HCT116 (cell line): ENCODE measurements at regions not wholly inside any gene's neighbourhood (a gene's known extent, or its start where the extent isn't known, plus 50 kb on each side); places are given as distances from the start of the nearest gene placed in this dataset.

Experiments used
- ATAC-seq: fragments of 200-7000 bp; cut with Tn5 transposase; 2 replicates; pipeline ENCODE4 v1.9.1; 2020; ENCODE audit warnings: mild to moderate bottlenecking, moderate library complexity
- BruUV-seq: library from RNA; stranded (reverse); fragments of 400-500 nt; replicated peaks from 2 replicates; lab custom pipeline; 2021; lab: Mats Ljungman, UMichigan
- CTCF ChIA-PET: fragments of 300-600 bp; sonication (Branson Sonifier 250); formaldehyde crosslinking; loops from one replicate; lab custom pipeline; 2021; ENCODE audit warnings: antibody characterized with exemption; lab: Charles Lee
- POLR2A ChIA-PET: fragments of 300-600, 350-600 bp; sonication (Branson Sonifier 250); formaldehyde crosslinking; loops from one replicate; lab custom pipeline; 2021; ENCODE audit warnings: antibody characterized with exemption; lab: Charles Lee
- RAD21 ChIA-PET, 2 experiments: fragments of 300-600 bp; sonication (Branson Sonifier 250); formaldehyde crosslinking; loops; one replicate each; lab custom pipeline; 2023; ENCODE audit warnings: low total read pairs in 2 of 2; ENCODE audit not compliant: uncharacterized antibody in 2 of 2, unreplicated experiment in 2 of 2, low non-redundant PET in 1 of 2; lab: Charles Lee
- DNase-seq: peaks from one replicate; pipeline ENCODE4 v3.0.0-alpha.2; 2010; ENCODE audit warnings: low read depth, low spot score
- H2AFZ ChIP-seq: fragments of 200-600 bp; shearing (Covaris generic), sonication (generic); 2 replicates; pipeline ENCODE4 v1.6.1; 2017; ENCODE audit warnings: low read depth, mixed run types, mixed read lengths, antibody characterized with exemption, low read length; ENCODE audit not compliant: poor library complexity, severe bottlenecking
- H3K27ac ChIP-seq: 2 replicates; pipeline ENCODE4 v1.5.1; 2012; ENCODE audit warnings: low read depth, low read length
- H3K27me3 ChIP-seq: fragments of 200-600 bp; sonication (generic); 2 replicates; pipeline ENCODE4 v1.6.1; 2016; ENCODE audit warnings: mixed run types, low read length, mixed read lengths; ENCODE audit not compliant: insufficient read depth
- H3K36me3 ChIP-seq, 2 experiments: fragments of 200-500 bp in 1 of 2; fragments of 200-600 bp in 1 of 2; sonication (Bioruptor generic) in 1 of 2; sonication (generic) in 1 of 2; 2 replicates each; pipeline versions ENCODE4 v1.5.1 to v1.6.1; 2014 to 2016; ENCODE audit warnings: low read length in 2 of 2, inconsistent platforms in 1 of 2, mixed read lengths in 1 of 2, mixed run types in 1 of 2; ENCODE audit not compliant: insufficient read depth in 2 of 2, control insufficient read depth in 1 of 2
- H3K4me1 ChIP-seq, 2 experiments: fragments of 200-600 bp in 1 of 2; sonication (generic) in 1 of 2; 2 replicates each; pipeline versions ENCODE4 v1.5.1 to v1.6.1; 2012 to 2017; ENCODE audit warnings: low read length in 2 of 2, inconsistent platforms in 1 of 2, mild to moderate bottlenecking in 1 of 2, mixed read lengths in 1 of 2, mixed run types in 1 of 2, moderate library complexity in 1 of 2; ENCODE audit not compliant: insufficient read depth in 2 of 2, control insufficient read depth in 1 of 2
- H3K4me2 ChIP-seq: fragments of 200-600 bp; sonication (generic); 2 replicates; pipeline ENCODE4 v1.6.1; 2017; ENCODE audit warnings: mixed run types, low read length, mixed read lengths
- H3K4me3 ChIP-seq, 2 experiments: fragments of 200-600 bp in 1 of 2; sonication (generic) in 1 of 2; replicated peaks in 1 of 2; 2 replicates each; pipeline ENCODE4 v1.5.1; 2011 to 2016; ENCODE audit warnings: low read length in 2 of 2, control low read depth in 1 of 2, low read depth in 1 of 2, mild to moderate bottlenecking in 1 of 2, mixed read lengths in 1 of 2, mixed run types in 1 of 2
- H3K79me2 ChIP-seq: fragments of 200-600 bp; sonication (generic); 2 replicates; pipeline ENCODE4 v1.6.1; 2017; ENCODE audit warnings: mild to moderate bottlenecking, mixed run types, low read length, moderate library complexity, mixed read lengths; ENCODE audit not compliant: insufficient read depth
- H3K9ac ChIP-seq: fragments of 200-600 bp; sonication (generic); 2 replicates; pipeline ENCODE4 v1.6.1; 2016; ENCODE audit warnings: low read length, mixed read lengths
- H3K9me2 ChIP-seq: fragments of 200-600 bp; sonication (generic), shearing (Covaris generic); 2 replicates; pipeline ENCODE4 v1.6.1; 2017; ENCODE audit warnings: mixed run types, mild to moderate bottlenecking, moderate library complexity; ENCODE audit not compliant: insufficient read depth
- H3K9me3 ChIP-seq, 2 experiments: fragments of 200-500 bp in 1 of 2; fragments of 200-600 bp in 1 of 2; sonication (Bioruptor generic) in 1 of 2; sonication (generic) in 1 of 2; 2 replicates each; pipeline ENCODE4 v1.6.1; 2014 to 2017; ENCODE audit warnings: low read length in 2 of 2, mixed read lengths in 2 of 2, inconsistent platforms in 1 of 2, low read depth in 1 of 2, mild to moderate bottlenecking in 1 of 2, mixed run types in 1 of 2, moderate library complexity in 1 of 2; ENCODE audit not compliant: control insufficient read depth in 1 of 2, insufficient read depth in 1 of 2
- H4K20me1 ChIP-seq: fragments of 200-600 bp; sonication (generic), shearing (Covaris generic); 2 replicates; pipeline ENCODE4 v1.6.1; 2017; ENCODE audit warnings: mixed run types, mild to moderate bottlenecking, moderate library complexity; ENCODE audit not compliant: insufficient read depth
- CEBPB ChIP-seq: IDR thresholded peaks from 2 replicates; pipeline ENCODE4 v1.6.1; 2012; ENCODE audit warnings: low read depth
- EZH2 ChIP-seq: fragments of 200-600 bp; sonication (generic); IDR thresholded peaks from 2 replicates; pipeline ENCODE4 v1.6.1; 2017; ENCODE audit warnings: antibody characterized with exemption, mixed run types
- FOSL1 ChIP-seq: IDR thresholded peaks from 2 replicates; pipeline ENCODE4 v1.6.1; 2012; ENCODE audit warnings: low read depth
- JUND ChIP-seq: IDR thresholded peaks from 2 replicates; pipeline ENCODE4 v1.6.1; 2012
- POLR2AphosphoS5 ChIP-seq: IDR thresholded peaks from 2 replicates; pipeline ENCODE4 v1.6.1; 2011; ENCODE audit warnings: mild to moderate bottlenecking, low read depth, low read length, moderate library complexity
- RAD21 ChIP-seq: IDR thresholded peaks from 2 replicates; pipeline ENCODE4 v1.6.1; 2012; ENCODE audit warnings: low read depth, mild to moderate bottlenecking
- SIN3A ChIP-seq: IDR thresholded peaks from 2 replicates; pipeline ENCODE4 v1.6.1; 2012; ENCODE audit warnings: low read depth
- SRF ChIP-seq: IDR thresholded peaks from 2 replicates; pipeline ENCODE4 v1.6.1; 2012; ENCODE audit warnings: low read depth
- TCF7L2 ChIP-seq: IDR thresholded peaks from 2 replicates; pipeline ENCODE4 v1.7.0; 2011; ENCODE audit warnings: borderline replicate concordance, inconsistent platforms; ENCODE audit not compliant: insufficient read depth, insufficient read length; ENCODE audit errors: extremely low read depth
- ZFX ChIP-seq: fragments of 450-650 bp; IDR thresholded peaks from 2 replicates; pipeline ENCODE4 v1.6.1; 2017
- ZNF274 ChIP-seq: fragments of 200-500 bp; sonication (Bioruptor generic); IDR thresholded peaks from 2 replicates; pipeline ENCODE4 v1.6.1; 2014; ENCODE audit warnings: mild to moderate bottlenecking, low read depth, low read length, inconsistent platforms
- intact Hi-C: fragments of 100-400 bp; cut with micrococcal nuclease; formaldehyde crosslinking; loops from 2 replicates; pipeline ENCODE4 v1.10.0; 2022
- TF ChIP-seq, protein P1 (sequence below): IDR thresholded peaks from 2 replicates; pipeline ENCODE4 v1.6.1; 2011; ENCODE audit warnings: mild to moderate bottlenecking, low read length, moderate library complexity; ENCODE audit not compliant: insufficient replicate concordance; ENCODE audit errors: extremely low read depth
- TF ChIP-seq, protein P2 (sequence below): IDR thresholded peaks from 2 replicates; pipeline ENCODE4 v1.6.1; 2012; ENCODE audit warnings: low read depth
- TF ChIP-seq, protein P3 (sequence below), 3 experiments: fragments of 200-600 bp in 1 of 3; sonication (generic) in 1 of 3; IDR thresholded peaks in 2 of 3; conservative IDR thresholded peaks in 1 of 3; 2 replicates each; pipeline ENCODE4 v1.5.1; 2012 to 2017; ENCODE audit warnings: low read depth in 2 of 3, low read length in 2 of 3, antibody characterized with exemption in 1 of 3, borderline replicate concordance in 1 of 3, control low read depth in 1 of 3, mild to moderate bottlenecking in 1 of 3, mixed read lengths in 1 of 3, mixed run types in 1 of 3, moderate library complexity in 1 of 3; ENCODE audit not compliant: insufficient read depth in 1 of 3

DNA sequence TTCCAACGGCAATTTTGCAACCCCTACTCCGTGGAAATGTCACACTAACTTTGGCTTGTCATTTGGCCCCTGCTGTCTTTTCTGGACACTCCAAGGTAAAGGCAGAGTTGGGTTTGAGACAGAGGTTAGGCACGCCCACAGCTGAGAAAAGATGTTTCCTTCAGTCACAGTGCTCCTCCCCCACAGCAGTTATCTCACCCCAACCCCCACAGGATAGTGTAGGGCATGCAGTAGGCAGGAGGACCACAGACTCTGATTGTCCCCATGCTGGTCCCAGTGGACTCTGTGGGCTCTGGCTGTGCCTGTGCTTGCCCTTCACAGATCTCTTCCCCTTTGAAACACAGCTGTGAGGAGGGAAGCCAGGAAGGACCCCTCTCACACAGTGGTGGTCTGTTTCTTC lies 124.0 kb upstream of the CARMIL1 start:
- Histone ChIP-seq H3K4me3 (no peak overlapping the region), H3K4me1 (peaks cover 0 to 2% of the 10 kb centered on the region in 2 experiments; a peak in 1 of 4 replicates), H3K9ac (no peak overlapping the region), H2AFZ (no peak overlapping the region), H3K9me3 (no peaks in the 10 kb centered on the region), H3K9me2 (no peaks in the 10 kb centered on the region; the same call in 1 of the 2 replicates), H3K4me2 (no peak overlapping the region), H3K27ac (no peak overlapping the region), H3K36me3 (no peaks in the 10 kb centered on the region), H4K20me1 (no peaks in the 10 kb centered on the region), H3K79me2 (no peaks in the 10 kb centered on the region), H3K27me3 (no peaks in the 10 kb centered on the region)
- ATAC-seq (no peak), DNase-seq (no peak)
- intact Hi-C loops = no loop called here
- CTCF ChIA-PET = no interaction called here
- no peak for TF ChIP-seq FOSL1
- no peak for TF ChIP-seq CEBPB
- no peak for TF ChIP-seq POLR2AphosphoS5
- no peak for TF ChIP-seq RAD21
- TF ChIP-seq EZH2 = no peak
- no peak for TF ChIP-seq SIN3A
- TF ChIP-seq, protein P1, sequence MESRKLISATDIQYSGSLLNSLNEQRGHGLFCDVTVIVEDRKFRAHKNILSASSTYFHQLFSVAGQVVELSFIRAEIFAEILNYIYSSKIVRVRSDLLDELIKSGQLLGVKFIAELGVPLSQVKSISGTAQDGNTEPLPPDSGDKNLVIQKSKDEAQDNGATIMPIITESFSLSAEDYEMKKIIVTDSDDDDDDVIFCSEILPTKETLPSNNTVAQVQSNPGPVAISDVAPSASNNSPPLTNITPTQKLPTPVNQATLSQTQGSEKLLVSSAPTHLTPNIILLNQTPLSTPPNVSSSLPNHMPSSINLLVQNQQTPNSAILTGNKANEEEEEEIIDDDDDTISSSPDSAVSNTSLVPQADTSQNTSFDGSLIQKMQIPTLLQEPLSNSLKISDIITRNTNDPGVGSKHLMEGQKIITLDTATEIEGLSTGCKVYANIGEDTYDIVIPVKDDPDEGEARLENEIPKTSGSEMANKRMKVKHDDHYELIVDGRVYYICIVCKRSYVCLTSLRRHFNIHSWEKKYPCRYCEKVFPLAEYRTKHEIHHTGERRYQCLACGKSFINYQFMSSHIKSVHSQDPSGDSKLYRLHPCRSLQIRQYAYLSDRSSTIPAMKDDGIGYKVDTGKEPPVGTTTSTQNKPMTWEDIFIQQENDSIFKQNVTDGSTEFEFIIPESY = no peak
- no peak for TF ChIP-seq SRF
- TF ChIP-seq JUND = no peak
- TF ChIP-seq, protein P2, sequence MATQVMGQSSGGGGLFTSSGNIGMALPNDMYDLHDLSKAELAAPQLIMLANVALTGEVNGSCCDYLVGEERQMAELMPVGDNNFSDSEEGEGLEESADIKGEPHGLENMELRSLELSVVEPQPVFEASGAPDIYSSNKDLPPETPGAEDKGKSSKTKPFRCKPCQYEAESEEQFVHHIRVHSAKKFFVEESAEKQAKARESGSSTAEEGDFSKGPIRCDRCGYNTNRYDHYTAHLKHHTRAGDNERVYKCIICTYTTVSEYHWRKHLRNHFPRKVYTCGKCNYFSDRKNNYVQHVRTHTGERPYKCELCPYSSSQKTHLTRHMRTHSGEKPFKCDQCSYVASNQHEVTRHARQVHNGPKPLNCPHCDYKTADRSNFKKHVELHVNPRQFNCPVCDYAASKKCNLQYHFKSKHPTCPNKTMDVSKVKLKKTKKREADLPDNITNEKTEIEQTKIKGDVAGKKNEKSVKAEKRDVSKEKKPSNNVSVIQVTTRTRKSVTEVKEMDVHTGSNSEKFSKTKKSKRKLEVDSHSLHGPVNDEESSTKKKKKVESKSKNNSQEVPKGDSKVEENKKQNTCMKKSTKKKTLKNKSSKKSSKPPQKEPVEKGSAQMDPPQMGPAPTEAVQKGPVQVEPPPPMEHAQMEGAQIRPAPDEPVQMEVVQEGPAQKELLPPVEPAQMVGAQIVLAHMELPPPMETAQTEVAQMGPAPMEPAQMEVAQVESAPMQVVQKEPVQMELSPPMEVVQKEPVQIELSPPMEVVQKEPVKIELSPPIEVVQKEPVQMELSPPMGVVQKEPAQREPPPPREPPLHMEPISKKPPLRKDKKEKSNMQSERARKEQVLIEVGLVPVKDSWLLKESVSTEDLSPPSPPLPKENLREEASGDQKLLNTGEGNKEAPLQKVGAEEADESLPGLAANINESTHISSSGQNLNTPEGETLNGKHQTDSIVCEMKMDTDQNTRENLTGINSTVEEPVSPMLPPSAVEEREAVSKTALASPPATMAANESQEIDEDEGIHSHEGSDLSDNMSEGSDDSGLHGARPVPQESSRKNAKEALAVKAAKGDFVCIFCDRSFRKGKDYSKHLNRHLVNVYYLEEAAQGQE = no peak
- TF ChIP-seq, protein P3, sequence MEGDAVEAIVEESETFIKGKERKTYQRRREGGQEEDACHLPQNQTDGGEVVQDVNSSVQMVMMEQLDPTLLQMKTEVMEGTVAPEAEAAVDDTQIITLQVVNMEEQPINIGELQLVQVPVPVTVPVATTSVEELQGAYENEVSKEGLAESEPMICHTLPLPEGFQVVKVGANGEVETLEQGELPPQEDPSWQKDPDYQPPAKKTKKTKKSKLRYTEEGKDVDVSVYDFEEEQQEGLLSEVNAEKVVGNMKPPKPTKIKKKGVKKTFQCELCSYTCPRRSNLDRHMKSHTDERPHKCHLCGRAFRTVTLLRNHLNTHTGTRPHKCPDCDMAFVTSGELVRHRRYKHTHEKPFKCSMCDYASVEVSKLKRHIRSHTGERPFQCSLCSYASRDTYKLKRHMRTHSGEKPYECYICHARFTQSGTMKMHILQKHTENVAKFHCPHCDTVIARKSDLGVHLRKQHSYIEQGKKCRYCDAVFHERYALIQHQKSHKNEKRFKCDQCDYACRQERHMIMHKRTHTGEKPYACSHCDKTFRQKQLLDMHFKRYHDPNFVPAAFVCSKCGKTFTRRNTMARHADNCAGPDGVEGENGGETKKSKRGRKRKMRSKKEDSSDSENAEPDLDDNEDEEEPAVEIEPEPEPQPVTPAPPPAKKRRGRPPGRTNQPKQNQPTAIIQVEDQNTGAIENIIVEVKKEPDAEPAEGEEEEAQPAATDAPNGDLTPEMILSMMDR (IDR thresholded peaks at IDR 0.05 in 2 of 3, conservative IDR thresholded peaks at IDR 0.05 in 1 of 3; ENCODE audit: borderline replicate concordance in 1 of 3, insufficient read depth in 1 of 3, low read depth in 2 of 3, low read length in 2 of 3) = no peak
- no peak for TF ChIP-seq ZNF274
- no peak for TF ChIP-seq TCF7L2
- no peak for TF ChIP-seq ZFX
- BruUV-seq = no TSS peak
- POLR2A ChIA-PET = no interaction called here
- RAD21 ChIA-PET = no interaction called here
